H1 (cell line): ENCODE measurements at regions not wholly inside any gene's neighbourhood (a gene's known extent, or its start where the extent isn't known, plus 50 kb on each side); places are given as distances from the start of the nearest gene placed in this dataset.

ENCODE experiments used
- CTCF ChIA-PET: fragments of 300-600 bp; sonication (Branson Sonifier 250); formaldehyde crosslinking; loops from one replicate; lab custom pipeline; 2021; ENCODE audit not compliant: partially characterized antibody; lab: Charles Lee
- POLR2A ChIA-PET: fragments of 300-600 bp; sonication (Branson Sonifier 250); formaldehyde crosslinking; loops from one replicate; lab custom pipeline; 2021; ENCODE audit warnings: inconsistent platforms; ENCODE audit not compliant: partially characterized antibody; lab: Charles Lee
- DNase-seq, 2 experiments: peaks; one replicate each; pipeline versions ENCODE4 v3.0.0 to v3.0.0-alpha.2; 2010 to 2022; ENCODE audit warnings: low spot score in 2 of 2, low read depth in 1 of 2, mixed read lengths in 1 of 2
- FAIRE-seq: peaks from 2 replicates; lab custom pipeline; 2011; peaks lifted over from hg19 to GRCh38; lab: Jason Lieb, UNC
- H2AFZ ChIP-seq: 2 replicates; pipeline ENCODE4 v1.8.1; 2012; ENCODE audit warnings: low read length, inconsistent platforms
- H2AK5ac ChIP-seq: 2 replicates; pipeline ENCODE4 v1.6.1; 2013; ENCODE audit warnings: low read depth, low read length
- H2BK120ac ChIP-seq: replicated peaks from 2 replicates; pipeline ENCODE3; 2013; ENCODE audit warnings: low read depth, low read length, inconsistent platforms
- H2BK12ac ChIP-seq: 2 replicates; pipeline ENCODE4 v1.6.1; 2013; ENCODE audit warnings: low read depth, low read length
- H2BK15ac ChIP-seq: 2 replicates; pipeline ENCODE4 v1.6.1; 2013; ENCODE audit warnings: low read length
- H2BK20ac ChIP-seq: 2 replicates; pipeline ENCODE4 v1.6.1; 2013; ENCODE audit warnings: low read length
- H2BK5ac ChIP-seq: 2 replicates; pipeline ENCODE4 v1.6.1; 2013; ENCODE audit warnings: low read depth, low read length
- H3K14ac ChIP-seq: 2 replicates; pipeline ENCODE4 v1.6.1; 2013; ENCODE audit warnings: inconsistent platforms; ENCODE audit not compliant: insufficient read length
- H3K18ac ChIP-seq: 2 replicates; pipeline ENCODE4 v1.6.1; 2013; ENCODE audit warnings: low read length; ENCODE audit errors: extremely low read depth
- H3K23ac ChIP-seq: 2 replicates; pipeline ENCODE4 v1.6.1; 2013; ENCODE audit warnings: inconsistent platforms; ENCODE audit not compliant: insufficient read length
- H3K23me2 ChIP-seq: 2 replicates; pipeline ENCODE4 v1.6.1; 2013; ENCODE audit warnings: low read depth, low read length
- H3K27ac ChIP-seq: 2 replicates; pipeline ENCODE4 v1.6.1; 2011; ENCODE audit warnings: low read depth, low read length, inconsistent platforms
- H3K27me3 ChIP-seq, 4 experiments: replicated peaks in 1 of 4; 1 replicate in 1 of 4; 2 replicates in 3 of 4; pipeline versions ENCODE4 v1.6.1 to v1.8.1; 2011 to 2013; ENCODE audit warnings: low read length in 3 of 4, mild to moderate bottlenecking in 3 of 4, inconsistent platforms in 2 of 4, mixed read lengths in 2 of 4, moderate library complexity in 1 of 4; ENCODE audit not compliant: control insufficient read depth in 3 of 4, insufficient read depth in 3 of 4; ENCODE audit errors: extremely low read depth in 1 of 4
- H3K36me3 ChIP-seq, 4 experiments: 2 replicates each; pipeline versions ENCODE4 v1.6.1 to v1.8.1; 2011 to 2013; ENCODE audit warnings: mild to moderate bottlenecking in 4 of 4, low read length in 3 of 4, moderate library complexity in 2 of 4, control low read depth in 1 of 4, inconsistent platforms in 1 of 4; ENCODE audit not compliant: insufficient read depth in 4 of 4, control insufficient read depth in 2 of 4
- H3K4ac ChIP-seq: replicated peaks from 2 replicates; pipeline ENCODE3; 2013; ENCODE audit warnings: low read length, low read depth, mixed read lengths, inconsistent platforms; ENCODE audit not compliant: insufficient read length
- H3K4me1 ChIP-seq, 4 experiments: replicated peaks in 1 of 4; 1 replicate in 1 of 4; 2 replicates in 3 of 4; pipeline versions ENCODE4 v1.6.1 to v1.8.1; 2011 to 2013; ENCODE audit warnings: low read length in 3 of 4, inconsistent platforms in 2 of 4, mixed read lengths in 1 of 4; ENCODE audit not compliant: insufficient read depth in 4 of 4, control insufficient read depth in 3 of 4
- H3K4me2 ChIP-seq, 2 experiments: 2 replicates each; pipeline versions ENCODE4 v1.6.1 to v1.8.1; 2011 to 2013; ENCODE audit warnings: low read depth in 2 of 2, low read length in 2 of 2, control low read depth in 1 of 2, inconsistent platforms in 1 of 2, mild to moderate bottlenecking in 1 of 2; ENCODE audit not compliant: insufficient read depth in 1 of 2
- H3K4me3 ChIP-seq, 4 experiments: fragments of 200-600, 300-600 bp in 1 of 4; sonication (generic), shearing (Covaris generic), sonication (Bioruptor Twin) in 1 of 4; 2 replicates each; pipeline versions ENCODE4 v1.5.1 to v1.8.1; 2011 to 2016; ENCODE audit warnings: low read length in 4 of 4, low read depth in 3 of 4, control low read depth in 2 of 4, inconsistent platforms in 2 of 4, mild to moderate bottlenecking in 2 of 4, mixed read lengths in 1 of 4, moderate library complexity in 1 of 4; ENCODE audit not compliant: insufficient read depth in 2 of 4; ENCODE audit errors: extremely low read depth in 1 of 4
- H3K56ac ChIP-seq: replicated peaks from 2 replicates; pipeline ENCODE3; 2013; ENCODE audit warnings: low read depth, mild to moderate bottlenecking, mixed read lengths, low read length, inconsistent platforms; ENCODE audit not compliant: insufficient read length
- H3K79me1 ChIP-seq: 2 replicates; pipeline ENCODE4 v1.6.1; 2013; ENCODE audit warnings: low read depth, low read length, control low read depth
- H3K79me2 ChIP-seq, 2 experiments: 2 replicates each; pipeline versions ENCODE4 v1.6.1 to v1.8.1; 2012 to 2013; ENCODE audit warnings: low read length in 2 of 2, mild to moderate bottlenecking in 2 of 2, inconsistent platforms in 1 of 2; ENCODE audit not compliant: insufficient read depth in 2 of 2, control insufficient read depth in 1 of 2
- H3K9ac ChIP-seq, 4 experiments: replicated peaks in 1 of 4; 1 replicate in 1 of 4; 2 replicates in 3 of 4; pipeline versions ENCODE4 v1.6.1 to v1.8.1; 2011 to 2013; ENCODE audit warnings: low read depth in 3 of 4, low read length in 3 of 4, control low read depth in 2 of 4, mild to moderate bottlenecking in 2 of 4, moderate library complexity in 2 of 4, inconsistent platforms in 1 of 4; ENCODE audit errors: extremely low read depth in 1 of 4
- H3K9me3 ChIP-seq, 2 experiments: 2 replicates each; pipeline versions ENCODE4 v1.6.1 to v1.8.1; 2012 to 2013; ENCODE audit warnings: mild to moderate bottlenecking in 2 of 2, moderate library complexity in 2 of 2, control low read depth in 1 of 2, inconsistent platforms in 1 of 2, low read depth in 1 of 2, low read length in 1 of 2, mixed read lengths in 1 of 2; ENCODE audit not compliant: insufficient read depth in 2 of 2
- H4K20me1 ChIP-seq, 2 experiments: replicated peaks in 1 of 2; 2 replicates each; pipeline versions ENCODE3 to v1.8.1; 2011 to 2013; ENCODE audit warnings: inconsistent platforms in 2 of 2, low read length in 2 of 2, mild to moderate bottlenecking in 1 of 2; ENCODE audit not compliant: insufficient read depth in 2 of 2, control insufficient read depth in 1 of 2
- H4K5ac ChIP-seq: 2 replicates; pipeline ENCODE4 v1.6.1; 2013; ENCODE audit warnings: low read length, low read depth, mixed read lengths, inconsistent platforms; ENCODE audit not compliant: insufficient read length
- H4K8ac ChIP-seq: 2 replicates; pipeline ENCODE4 v1.8.0; 2013; ENCODE audit warnings: mild to moderate bottlenecking, moderate library complexity, low read length, inconsistent platforms; ENCODE audit not compliant: insufficient read depth; ENCODE audit errors: extremely low read depth
- H4K91ac ChIP-seq: replicated peaks from 2 replicates; pipeline ENCODE3; 2013; ENCODE audit warnings: low read length, mixed read lengths, inconsistent platforms; ENCODE audit not compliant: insufficient read length
- KDM4A ChIP-seq: IDR thresholded peaks from one replicate; pipeline ENCODE4 v1.7.1; 2012; ENCODE audit warnings: low read depth, mild to moderate bottlenecking, moderate library complexity, low read length, inconsistent platforms; ENCODE audit not compliant: severe bottlenecking
- MAFK ChIP-seq: IDR thresholded peaks from 2 replicates; pipeline ENCODE4 v1.6.1; 2012; ENCODE audit warnings: low read depth, mild to moderate bottlenecking, improper control_type of control experiment, low read length
- POLR2A ChIP-seq, 2 experiments: IDR thresholded peaks; 1 replicate in 1 of 2; 2 replicates in 1 of 2; pipeline ENCODE4 v1.6.1; 2011; ENCODE audit warnings: low read depth in 2 of 2, low read length in 2 of 2, mild to moderate bottlenecking in 2 of 2; ENCODE audit errors: control extremely low read depth in 1 of 2
- POU5F1 ChIP-seq: IDR thresholded peaks from 2 replicates; pipeline ENCODE4 v1.6.1; 2011; ENCODE audit warnings: low read depth, mild to moderate bottlenecking, low read length, moderate library complexity
- RAD21 ChIP-seq, 2 experiments: IDR thresholded peaks in 1 of 2; conservative IDR thresholded peaks in 1 of 2; 2 replicates each; pipeline ENCODE4 v1.6.1; 2011; ENCODE audit warnings: low read depth in 2 of 2, low read length in 2 of 2, improper control_type of control experiment in 1 of 2, inconsistent platforms in 1 of 2, mild to moderate bottlenecking in 1 of 2, moderate library complexity in 1 of 2
- SP2 ChIP-seq: IDR thresholded peaks from 2 replicates; pipeline ENCODE4 v1.6.1; 2012; ENCODE audit warnings: mild to moderate bottlenecking, low read length, inconsistent platforms
- SUZ12 ChIP-seq: fragments of 200-600 bp; sonication (generic); IDR thresholded peaks from 2 replicates; pipeline ENCODE4 v1.6.1; 2012; ENCODE audit warnings: mild to moderate bottlenecking, inconsistent platforms, low read length, moderate library complexity, mixed read lengths
- TEAD4 ChIP-seq: IDR thresholded peaks from 2 replicates; pipeline ENCODE4 v1.6.1; 2012; ENCODE audit warnings: low read depth, low read length, inconsistent platforms, mixed read lengths
- WGBS, 2 experiments: shearing (Covaris generic) in 1 of 2; methylation state at CpG; one replicate each; pipeline versions ENCODE4 v1.1.6 to v1.1.7; 2013 to 2015; ENCODE audit warnings: low lambda C conversion rate in 2 of 2, mixed read lengths in 2 of 2, inconsistent platforms in 1 of 2, low coverage in 1 of 2, missing lambda C conversion rate in 1 of 2; ENCODE audit not compliant: insufficient replicate concordance in 2 of 2, insufficient coverage in 1 of 2, insufficient read length in 1 of 2; ENCODE audit errors: extremely low coverage in 1 of 2, missing lambda C conversion rate in 1 of 2; 5-methylcytosine and 5-hydroxymethylcytosine counted together
- TF ChIP-seq, protein P1 (sequence below): IDR thresholded peaks from 2 replicates; pipeline ENCODE4 v1.6.1; 2012; ENCODE audit warnings: low read length, inconsistent platforms
- TF ChIP-seq, protein P2 (sequence below), 3 experiments: IDR thresholded peaks; 1 replicate in 2 of 3; 2 replicates in 1 of 3; pipeline versions ENCODE4 v1.5.1 to v1.6.1; 2011; ENCODE audit warnings: low read length in 3 of 3, mild to moderate bottlenecking in 3 of 3, inconsistent platforms in 2 of 3, low read depth in 1 of 3, moderate library complexity in 1 of 3; ENCODE audit not compliant: insufficient read depth in 1 of 3; ENCODE audit errors: control extremely low read depth in 1 of 3

DNA sequence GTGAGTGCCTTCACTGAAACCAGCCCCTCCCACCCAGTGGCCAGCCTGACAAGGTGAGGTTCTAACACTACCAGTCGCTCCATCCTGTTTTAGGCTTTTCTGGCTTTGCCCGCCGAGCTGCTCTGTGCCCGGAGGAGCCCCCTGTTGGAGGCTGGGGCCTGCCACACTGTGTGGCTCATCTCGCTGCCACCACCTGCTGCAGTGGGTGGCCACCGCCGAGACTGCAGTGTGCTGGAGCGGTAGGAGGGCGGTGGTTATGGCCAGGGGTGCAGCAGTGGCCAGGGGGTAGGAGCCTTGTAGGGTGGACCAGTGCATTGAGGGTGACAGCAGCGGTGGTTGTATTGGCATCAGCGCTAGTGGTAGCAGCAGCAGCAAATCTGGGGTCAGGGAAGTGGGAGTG lies 74.7 kb upstream of the PCAT7 start:
- FAIRE-seq (no peak), DNase-seq (no peak)
- Histone ChIP-seq H4K8ac (0 out of 2 replicates have a peak overlapping the region, but pooled peaks have one; percentile 51), H3K4me1 (no peaks in the 10 kb centered on the region), H3K56ac (no peak overlapping the region), H3K23ac (no peak overlapping the region), H3K9me3 (no peaks in the 10 kb centered on the region; a peak in 1 of 4 replicates), H2BK20ac (no peak overlapping the region), H3K27ac (no peak overlapping the region; the same call in 1 of the 2 replicates), H3K23me2 (no peaks in the 10 kb centered on the region), H2AK5ac (no peak overlapping the region), H4K20me1 (no peaks in the 10 kb centered on the region), H2BK120ac (no peak overlapping the region), H2BK5ac (no peak overlapping the region), H2BK15ac (no peak overlapping the region), H3K27me3 (no peaks in the 10 kb centered on the region), H2BK12ac (no peak overlapping the region), H3K18ac (no peak overlapping the region), H3K9ac (no peak overlapping the region), H3K4me2 (no peak overlapping the region), H3K4me3 (no peak overlapping the region), H4K91ac (no peak overlapping the region), H3K14ac (no peak overlapping the region), H3K79me2 (no peaks in the 10 kb centered on the region), H4K5ac (no peak overlapping the region), H3K79me1 (no peaks in the 10 kb centered on the region), H3K36me3 (no peaks in the 10 kb centered on the region), H2AFZ (no peak overlapping the region), H3K4ac (no peak overlapping the region)
- POLR2A ChIA-PET: interaction anchor here (0.6 kb wide), 1 partner anchor 1185 kb away, joined by 4 read pairs; no protein-coding TSS in a partner anchor
- CTCF ChIA-PET: no interaction called here
- WGBS, 2 experiments: 86% methylated on average over 9 of the region's 11 CpGs; no CpG with 5 or more reads in 1 of the 2 experiments
- TF ChIP-seq POLR2A (IDR thresholded peaks at IDR 0.05; ENCODE audit: control extremely low read depth in 1 of 2, low read depth in 2 of 2, low read length in 2 of 2) (no peak), KDM4A (no peak), MAFK (no peak), SUZ12 (no peak), TEAD4 (no peak), POU5F1 (no peak), SP2 (no peak), RAD21 (IDR thresholded peaks at IDR 0.05 in 1 of 2, conservative IDR thresholded peaks at IDR 0.05 in 1 of 2; ENCODE audit: low read depth in 2 of 2, low read length in 2 of 2) (peak; percentile 27 to 31; a peak in 2 of 4 replicates)
- TF ChIP-seq, protein P1, sequence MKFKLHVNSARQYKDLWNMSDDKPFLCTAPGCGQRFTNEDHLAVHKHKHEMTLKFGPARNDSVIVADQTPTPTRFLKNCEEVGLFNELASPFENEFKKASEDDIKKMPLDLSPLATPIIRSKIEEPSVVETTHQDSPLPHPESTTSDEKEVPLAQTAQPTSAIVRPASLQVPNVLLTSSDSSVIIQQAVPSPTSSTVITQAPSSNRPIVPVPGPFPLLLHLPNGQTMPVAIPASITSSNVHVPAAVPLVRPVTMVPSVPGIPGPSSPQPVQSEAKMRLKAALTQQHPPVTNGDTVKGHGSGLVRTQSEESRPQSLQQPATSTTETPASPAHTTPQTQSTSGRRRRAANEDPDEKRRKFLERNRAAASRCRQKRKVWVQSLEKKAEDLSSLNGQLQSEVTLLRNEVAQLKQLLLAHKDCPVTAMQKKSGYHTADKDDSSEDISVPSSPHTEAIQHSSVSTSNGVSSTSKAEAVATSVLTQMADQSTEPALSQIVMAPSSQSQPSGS: no peak
- TF ChIP-seq, protein P2, sequence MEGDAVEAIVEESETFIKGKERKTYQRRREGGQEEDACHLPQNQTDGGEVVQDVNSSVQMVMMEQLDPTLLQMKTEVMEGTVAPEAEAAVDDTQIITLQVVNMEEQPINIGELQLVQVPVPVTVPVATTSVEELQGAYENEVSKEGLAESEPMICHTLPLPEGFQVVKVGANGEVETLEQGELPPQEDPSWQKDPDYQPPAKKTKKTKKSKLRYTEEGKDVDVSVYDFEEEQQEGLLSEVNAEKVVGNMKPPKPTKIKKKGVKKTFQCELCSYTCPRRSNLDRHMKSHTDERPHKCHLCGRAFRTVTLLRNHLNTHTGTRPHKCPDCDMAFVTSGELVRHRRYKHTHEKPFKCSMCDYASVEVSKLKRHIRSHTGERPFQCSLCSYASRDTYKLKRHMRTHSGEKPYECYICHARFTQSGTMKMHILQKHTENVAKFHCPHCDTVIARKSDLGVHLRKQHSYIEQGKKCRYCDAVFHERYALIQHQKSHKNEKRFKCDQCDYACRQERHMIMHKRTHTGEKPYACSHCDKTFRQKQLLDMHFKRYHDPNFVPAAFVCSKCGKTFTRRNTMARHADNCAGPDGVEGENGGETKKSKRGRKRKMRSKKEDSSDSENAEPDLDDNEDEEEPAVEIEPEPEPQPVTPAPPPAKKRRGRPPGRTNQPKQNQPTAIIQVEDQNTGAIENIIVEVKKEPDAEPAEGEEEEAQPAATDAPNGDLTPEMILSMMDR (IDR thresholded peaks at IDR 0.05; ENCODE audit: control extremely low read depth in 1 of 3, insufficient read depth in 1 of 3, low read depth in 1 of 3, low read length in 3 of 3): peak; percentile 13 to 38 (median 30); a peak in 3 of 4 replicates
